ENCODE measurements at regions not wholly inside any gene's neighbourhood (a gene's known extent, or its start where the extent isn't known, plus 50 kb on each side); places are given as distances from the start of the nearest gene placed in this dataset.

GRCh38 chr14:101467181-101467926 is 93.9 kb upstream of the DIO3 start:
- DNase-seq (ENCODE audit: low spot score), result no peak

DNA sequence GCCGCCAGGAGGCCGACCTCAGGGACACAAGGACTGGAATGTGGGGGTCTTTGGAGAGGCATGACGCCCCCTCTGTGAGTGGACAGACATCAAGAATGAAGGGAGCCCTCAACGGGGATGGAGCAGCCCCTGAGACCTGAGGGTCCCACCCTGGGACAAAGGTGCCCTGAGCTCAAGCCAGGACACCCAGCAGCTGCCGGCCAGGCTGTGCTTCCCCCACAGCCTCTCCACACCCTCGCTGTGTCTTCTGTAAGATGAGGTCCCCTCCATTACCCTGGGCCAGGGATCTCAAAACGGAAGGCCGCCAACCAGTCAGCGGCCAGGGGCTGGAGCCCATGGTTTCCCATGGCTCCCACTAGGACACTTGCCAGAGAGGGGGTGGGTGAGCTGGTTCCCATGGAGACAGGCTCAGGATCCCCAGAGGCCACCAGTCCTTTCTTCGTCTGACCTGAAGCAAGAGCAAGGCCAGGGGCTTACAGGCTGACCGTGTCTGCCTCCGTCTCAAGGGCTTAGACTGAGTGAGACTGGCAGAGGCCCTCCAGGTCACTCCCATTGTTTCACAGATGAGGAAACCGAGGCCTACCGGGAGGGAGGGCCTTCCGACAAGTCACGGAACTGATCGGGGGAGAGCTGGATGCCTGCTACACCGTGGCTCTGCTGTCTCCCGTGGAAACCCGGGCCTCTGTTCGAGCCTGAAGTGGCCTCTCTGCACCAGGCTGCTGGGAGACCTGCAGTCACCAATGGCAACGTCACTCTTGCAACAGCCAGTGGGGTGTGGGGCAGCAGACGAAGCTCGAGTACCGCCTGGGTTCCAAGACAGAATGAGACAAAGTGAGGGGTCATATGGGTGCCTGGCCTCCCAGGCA is 91.7 kb upstream of the DIO3 start:
- no peak for DNase-seq (ENCODE audit: low spot score)

GRCh38 chr14:101470266-101470665 is 91.0 kb upstream of the DIO3 start:
- no peak for DNase-seq (ENCODE audit: low spot score)

DNA sequence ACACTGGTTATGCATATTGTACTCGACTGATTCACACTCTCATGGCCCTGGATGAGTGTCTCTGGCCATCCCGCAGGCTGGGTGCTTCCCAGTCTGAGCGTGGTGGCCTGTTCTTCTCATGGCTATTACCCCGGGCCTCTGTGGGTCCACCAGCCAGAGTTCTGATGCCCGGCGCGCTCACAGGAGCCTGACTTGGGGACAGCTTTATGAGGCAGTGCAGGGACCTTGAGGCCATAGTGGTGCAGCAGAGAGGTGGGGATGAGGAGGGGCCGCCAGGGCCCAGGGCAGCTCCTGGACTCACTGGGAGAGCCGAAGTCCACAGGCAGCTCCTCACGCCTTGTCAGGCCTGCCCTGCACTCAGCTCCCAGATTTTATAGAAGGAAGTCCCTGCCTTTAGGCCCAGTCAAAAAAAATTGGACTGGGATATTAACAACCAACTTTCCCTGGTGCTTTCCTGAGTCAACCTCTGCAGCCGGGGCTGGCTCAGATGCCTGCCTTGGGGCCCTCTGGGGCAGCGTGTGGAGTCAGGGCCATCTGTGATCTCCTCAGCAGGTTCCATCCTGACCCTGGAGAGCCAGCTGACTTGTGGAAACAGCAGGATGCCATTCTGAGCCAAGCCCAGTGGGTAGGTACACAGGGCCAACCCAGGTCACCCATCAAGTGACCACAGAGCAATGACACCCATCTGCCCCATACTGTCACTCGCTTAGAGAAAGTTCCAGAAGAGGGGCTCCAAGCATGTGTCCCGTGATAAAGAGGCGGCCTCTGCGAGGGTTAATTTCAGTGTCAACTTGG is 89.4 kb upstream of the DIO3 start:
- DNase-seq (ENCODE audit: low spot score), result no peak

- no peak for DNase-seq (ENCODE audit: low spot score)
Observed at GRCh38 chr14:101472518-101472849, 88.8 kb upstream of the DIO3 start.

- no peak for DNase-seq (ENCODE audit: low spot score)
Observed at GRCh38 chr14:101473045-101473729, 88.1 kb upstream of the DIO3 start.

GRCh38 chr14:101473795-101474562 is 87.3 kb upstream of the DIO3 start:
- no peak for DNase-seq (ENCODE audit: low spot score)

DNA sequence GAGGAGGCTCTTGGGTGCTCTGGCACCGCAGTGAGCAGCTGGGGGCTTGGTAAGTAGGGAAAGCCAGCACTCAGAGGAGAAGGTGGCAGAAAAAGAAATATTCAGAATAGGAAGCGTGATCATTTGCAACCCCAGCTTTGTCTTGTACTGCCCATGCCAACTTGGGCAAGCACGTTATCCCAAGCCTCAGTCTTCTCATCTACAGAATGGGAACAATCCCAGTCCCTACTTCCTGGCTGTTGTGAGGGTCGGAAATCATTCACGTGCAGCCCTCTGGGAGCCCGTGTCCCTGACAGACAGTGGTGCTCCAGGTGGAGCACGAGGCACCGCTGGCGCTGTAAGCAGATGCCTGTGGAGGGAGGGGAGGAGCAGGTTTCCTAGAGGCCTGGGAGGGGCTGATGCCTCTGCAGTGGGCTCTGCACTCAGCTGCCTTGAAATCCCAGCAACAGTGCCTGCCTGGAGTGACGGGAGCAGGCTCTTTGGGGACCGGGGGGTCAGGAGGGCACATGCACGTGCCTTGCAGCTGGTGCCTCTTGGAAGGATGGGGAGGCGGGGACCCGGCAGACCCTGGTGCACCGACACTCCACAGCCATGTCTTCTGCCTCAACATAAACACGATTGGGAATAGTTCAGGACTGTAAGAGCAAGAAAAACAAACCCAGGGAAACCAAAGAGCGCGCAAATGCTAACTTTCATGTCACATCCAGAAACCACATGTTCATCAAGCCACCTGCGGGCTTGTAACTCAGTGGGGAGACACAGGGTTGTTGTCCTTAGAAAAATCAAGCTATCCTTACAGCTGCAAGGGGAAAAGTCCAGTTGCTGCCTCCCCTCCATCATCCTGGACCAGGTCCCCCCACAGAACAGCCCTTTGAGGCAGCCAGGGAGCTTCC is 86.5 kb upstream of the DIO3 start:
- peak; percentile 21 for DNase-seq (ENCODE audit: low spot score)

GRCh38 chr14:101475456-101476257 is 85.6 kb upstream of the DIO3 start:
- DNase-seq (ENCODE audit: low spot score), result peak; percentile 20

DNA sequence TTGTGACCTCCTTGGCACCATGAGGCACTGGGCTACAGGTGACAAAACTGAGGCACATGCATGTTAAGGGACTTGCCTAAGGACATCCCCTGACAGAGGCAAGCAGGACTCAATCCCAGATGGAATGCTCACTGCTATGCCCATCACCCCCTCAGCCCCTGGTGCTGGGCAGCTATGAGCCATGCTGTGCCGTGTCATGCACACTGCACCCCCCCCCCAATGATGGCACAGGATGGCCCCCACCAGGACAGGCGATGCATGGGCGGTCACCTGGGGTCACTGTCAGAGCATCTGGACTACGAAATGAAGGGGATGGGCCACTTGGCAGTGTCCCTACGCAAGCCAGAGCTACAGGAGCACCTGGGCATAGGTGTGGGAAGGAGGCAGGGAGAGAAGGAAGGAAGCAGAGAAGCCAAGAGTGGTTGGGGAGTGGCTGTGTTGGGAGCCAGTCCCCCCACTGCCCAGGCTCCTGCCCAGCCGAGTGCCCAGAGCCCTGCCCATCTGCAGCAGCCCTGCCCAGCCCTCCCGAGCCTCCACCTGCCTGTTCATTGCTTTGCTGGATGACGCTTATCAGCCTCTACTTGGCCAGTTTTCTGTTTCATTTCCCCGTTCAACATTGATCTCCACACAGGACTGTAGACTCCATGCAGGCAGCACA is 84.9 kb upstream of the DIO3 start:
- DNase-seq (ENCODE audit: low spot score), result no peak

DNA sequence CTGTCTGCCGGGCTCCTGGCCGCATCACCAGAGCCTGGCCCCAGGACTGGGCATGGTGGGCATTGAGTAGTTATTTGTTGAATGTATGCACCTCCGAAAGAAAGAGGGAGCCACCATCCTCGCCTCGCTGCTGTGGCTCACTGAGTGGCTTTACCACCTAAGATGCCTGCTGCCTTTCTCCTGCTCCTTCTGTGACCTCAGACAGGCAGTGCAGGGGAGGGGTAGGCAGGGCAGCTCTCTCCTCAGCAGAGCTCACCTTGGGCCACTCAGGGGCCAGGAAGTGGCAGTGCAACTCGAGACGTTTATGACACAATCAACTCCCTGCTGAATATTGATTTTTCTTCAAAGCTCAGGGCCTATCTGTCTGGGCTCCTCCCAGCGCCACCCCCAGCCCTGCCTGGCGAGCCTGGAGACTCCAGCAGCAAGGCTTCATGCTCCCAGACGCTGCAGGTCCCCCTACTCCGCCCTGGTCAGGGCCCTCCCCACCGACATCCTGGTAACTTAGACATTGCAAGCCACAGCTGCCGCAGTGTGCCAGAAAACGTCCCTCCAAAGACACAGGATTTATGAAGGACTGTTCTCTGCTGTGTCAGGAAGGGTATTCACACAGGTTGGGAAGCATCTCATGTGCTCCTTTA is 84.3 kb upstream of the DIO3 start:
- DNase-seq (ENCODE audit: low spot score), result no peak

DNA sequence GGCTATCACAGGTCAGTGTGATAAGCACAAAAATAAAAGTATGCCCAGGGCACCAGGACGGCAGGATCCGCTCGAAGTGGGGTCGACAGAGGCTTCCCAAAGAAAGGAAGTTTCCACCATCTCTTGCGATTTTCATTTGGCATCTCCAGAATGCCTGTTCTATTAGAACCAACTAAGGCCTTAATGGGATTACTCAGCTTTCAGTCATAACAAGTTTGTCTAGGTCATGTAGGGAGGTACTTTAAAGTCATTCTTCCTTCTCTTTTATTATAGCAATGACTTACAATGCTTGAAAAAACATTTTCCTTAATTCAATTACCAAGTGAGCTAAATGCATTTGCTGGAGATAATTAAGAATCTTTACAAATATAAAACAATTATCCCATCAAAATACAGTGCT is 83.6 kb upstream of the DIO3 start:
- no peak for DNase-seq (ENCODE audit: low spot score)

- DNase-seq (ENCODE audit: low spot score), result no peak
Observed at GRCh38 chr14:101478096-101478495, 83.2 kb upstream of the DIO3 start.

- DNase-seq (ENCODE audit: low spot score), result no peak
Observed at GRCh38 chr14:101478796-101479410, 82.4 kb upstream of the DIO3 start.

DNA sequence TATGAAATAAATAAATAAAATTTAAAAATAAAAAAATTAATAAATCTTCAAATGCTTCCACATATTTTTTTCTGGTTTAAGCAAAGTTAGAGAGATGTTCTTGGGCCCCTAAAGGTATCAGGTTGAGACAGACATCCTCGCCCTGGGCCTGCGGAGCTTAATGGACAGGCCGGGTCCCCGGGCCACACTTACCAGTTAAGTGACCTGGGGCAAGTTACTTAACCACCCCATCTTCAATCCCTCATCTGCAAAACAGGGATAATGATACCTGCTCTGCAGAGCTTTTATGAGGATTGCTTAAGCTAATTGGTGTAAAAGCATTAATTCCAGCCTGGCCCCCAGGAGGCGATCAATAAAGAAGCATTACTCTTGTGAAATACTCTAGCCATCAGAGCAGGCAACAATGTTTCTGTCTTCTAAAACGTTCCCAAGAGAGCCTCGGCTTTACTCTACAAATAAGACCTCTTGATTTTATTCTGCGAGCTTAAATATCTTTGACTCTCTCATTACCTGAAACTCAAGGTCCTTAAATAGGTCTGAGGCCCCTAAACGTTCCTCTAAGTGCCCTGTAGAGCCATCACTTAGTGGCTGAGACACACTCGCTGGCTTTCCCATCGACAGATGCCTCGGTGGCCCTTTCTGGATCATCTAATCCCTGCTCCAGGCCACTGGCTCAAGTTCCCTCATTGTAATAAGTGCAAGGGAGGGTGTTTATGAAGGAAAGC is 81.1 kb upstream of the DIO3 start:
- no peak for DNase-seq (ENCODE audit: low spot score)

GRCh38 chr14:101480747-101481530 is 80.4 kb upstream of the DIO3 start:
- DNase-seq (ENCODE audit: low spot score), result no peak

Measured in D341Med (cell line).